H1 (cell line): ENCODE measurements at regions not wholly inside any gene's neighbourhood (a gene's known extent, or its start where the extent isn't known, plus 50 kb on each side); places are given as distances from the start of the nearest gene placed in this dataset.

ENCODE experiments used
- BRCA1 ChIP-seq: IDR thresholded peaks from 2 replicates; pipeline ENCODE4 v1.6.1; 2012; ENCODE audit warnings: low read depth, low read length, improper control_type of control experiment
- CHD2 ChIP-seq: IDR thresholded peaks from 2 replicates; pipeline ENCODE4 v1.6.1; 2012; ENCODE audit warnings: low read length, improper control_type of control experiment
- EZH2 ChIP-seq: fragments of 200-600 bp; sonication (generic); IDR thresholded peaks from 2 replicates; pipeline ENCODE4 v1.7.1; 2012; ENCODE audit warnings: low read depth, mild to moderate bottlenecking, moderate library complexity, low read length, inconsistent platforms; ENCODE audit not compliant: severe bottlenecking
- SIN3A ChIP-seq, 2 experiments: IDR thresholded peaks in 1 of 2; conservative IDR thresholded peaks in 1 of 2; 2 replicates each; pipeline ENCODE4 v1.6.1; 2011 to 2012; ENCODE audit warnings: low read length in 2 of 2, improper control_type of control experiment in 1 of 2, low read depth in 1 of 2, mild to moderate bottlenecking in 1 of 2

GRCh38 chr10:58068809-58069208 is 198.9 kb downstream of the IPMK start (continued):
- no peak for TF ChIP-seq SIN3A (conservative IDR thresholded peaks at IDR 0.05 in 1 of 2, IDR thresholded peaks at IDR 0.05 in 1 of 2; ENCODE audit: low read depth in 1 of 2, low read length in 2 of 2)
- TF ChIP-seq BRCA1 = no peak
- TF ChIP-seq EZH2 = no peak
- no peak for TF ChIP-seq CHD2
